DND-41 (cell line): ENCODE measurements at regions not wholly inside any gene's neighbourhood (a gene's known extent, or its start where the extent isn't known, plus 50 kb on each side); places are given as distances from the start of the nearest gene placed in this dataset.
"Not testable (repeated sequence)": the region's sequence is repeated elsewhere in the genome, so short reads cannot be mapped to it uniquely, and the experiment has no call there.

ENCODE experiments used
- ATAC-seq: fragments of 200-7000 bp; cut with Tn5 transposase; 3 replicates; pipeline ENCODE4 v1.9.1; 2021; ENCODE audit warnings: low read depth; ENCODE audit not compliant: insufficient read depth
- DNase-seq: peaks from one replicate; pipeline ENCODE4 v3.0.0-alpha.2; 2020
- H2AFZ ChIP-seq: 2 replicates; pipeline ENCODE4 v1.6.0; 2012; ENCODE audit warnings: low read depth, low read length
- H3K27ac ChIP-seq: 2 replicates; pipeline ENCODE4 v1.5.1; 2012; ENCODE audit warnings: low read length, inconsistent platforms
- H3K27me3 ChIP-seq: fragments of 200-600 bp; sonication (generic); 2 replicates; pipeline ENCODE4 v1.6.0; 2012; ENCODE audit warnings: low read length, mild to moderate bottlenecking, inconsistent platforms; ENCODE audit not compliant: insufficient read depth, poor library complexity
- H3K36me3 ChIP-seq: 2 replicates; pipeline ENCODE4 v1.5.1; 2012; ENCODE audit warnings: low read length, inconsistent platforms; ENCODE audit not compliant: insufficient read depth
- H3K4me1 ChIP-seq: 2 replicates; pipeline ENCODE4 v1.5.1; 2012; ENCODE audit warnings: mild to moderate bottlenecking, low read length; ENCODE audit not compliant: insufficient read depth
- H3K4me2 ChIP-seq: 2 replicates; pipeline ENCODE4 v1.6.0; 2012; ENCODE audit warnings: mild to moderate bottlenecking, moderate library complexity, low read length, inconsistent platforms; ENCODE audit not compliant: insufficient read depth
- H3K4me3 ChIP-seq, 2 experiments: fragments of 200-600 bp in 1 of 2; shearing (Covaris generic) in 1 of 2; 2 replicates each; pipeline ENCODE4 v1.5.1; 2012 to 2016; ENCODE audit warnings: inconsistent platforms in 2 of 2, low read length in 2 of 2, mild to moderate bottlenecking in 2 of 2, low read depth in 1 of 2, moderate library complexity in 1 of 2
- H3K79me2 ChIP-seq: 2 replicates; pipeline ENCODE4 v1.6.0; 2012; ENCODE audit warnings: low read length, inconsistent platforms; ENCODE audit not compliant: insufficient read depth
- H3K9ac ChIP-seq: 2 replicates; pipeline ENCODE4 v1.6.0; 2012; ENCODE audit warnings: low read depth, mild to moderate bottlenecking, inconsistent platforms, low read length, moderate library complexity
- H3K9me3 ChIP-seq: 2 replicates; pipeline ENCODE4 v1.5.1; 2012; ENCODE audit warnings: low read length, moderate library complexity, mild to moderate bottlenecking, inconsistent platforms; ENCODE audit not compliant: insufficient read depth, severe bottlenecking
- H4K20me1 ChIP-seq: 2 replicates; pipeline ENCODE4 v1.6.0; 2012; ENCODE audit warnings: low read length; ENCODE audit not compliant: insufficient read depth
- EZH2 ChIP-seq: IDR thresholded peaks from 3 replicates; pipeline ENCODE4 v1.6.1; 2012; ENCODE audit warnings: borderline replicate concordance, low read depth, mild to moderate bottlenecking, moderate library complexity, low read length, inconsistent platforms; ENCODE audit not compliant: severe bottlenecking
- TF ChIP-seq, protein P1 (sequence below): IDR thresholded peaks from 2 replicates; pipeline ENCODE4 v1.5.1; 2012; ENCODE audit warnings: borderline replicate concordance, low read length, moderate library complexity, mild to moderate bottlenecking; ENCODE audit not compliant: poor library complexity, severe bottlenecking; ENCODE audit errors: extremely low read depth

DNA sequence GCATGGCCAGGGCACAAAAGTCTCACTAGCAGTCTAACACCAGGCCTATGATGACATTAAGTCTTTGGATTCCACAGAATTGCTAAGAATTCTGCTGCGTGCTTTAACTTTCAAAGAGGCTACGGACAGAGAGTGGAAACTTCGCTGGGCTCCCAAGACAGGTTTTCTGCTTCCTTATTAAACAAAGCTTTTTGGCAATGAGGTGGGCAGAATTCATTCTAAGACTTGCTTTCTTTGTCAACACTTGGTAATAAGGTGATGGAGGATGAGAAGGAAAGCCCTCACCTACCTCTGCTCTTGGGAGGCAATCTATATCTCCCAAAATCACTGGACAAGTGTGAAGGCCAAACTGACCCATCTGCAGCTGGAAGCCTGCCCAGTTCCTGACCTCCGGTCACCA is 231.9 kb downstream of the ATPSCKMT start:
- Histone ChIP-seq H3K9ac (no peak overlapping the region), H3K36me3 (no peaks in the 10 kb centered on the region), H3K9me3 (no peaks in the 10 kb centered on the region), H2AFZ (no peak overlapping the region), H3K27me3 (no peaks in the 10 kb centered on the region), H3K27ac (no peak overlapping the region), H3K79me2 (no peaks in the 10 kb centered on the region), H3K4me3 (no peak overlapping the region), H4K20me1 (no peaks in the 10 kb centered on the region), H3K4me2 (no peak overlapping the region), H3K4me1 (no peaks in the 10 kb centered on the region)
- no peak for TF ChIP-seq EZH2
- TF ChIP-seq, protein P1, sequence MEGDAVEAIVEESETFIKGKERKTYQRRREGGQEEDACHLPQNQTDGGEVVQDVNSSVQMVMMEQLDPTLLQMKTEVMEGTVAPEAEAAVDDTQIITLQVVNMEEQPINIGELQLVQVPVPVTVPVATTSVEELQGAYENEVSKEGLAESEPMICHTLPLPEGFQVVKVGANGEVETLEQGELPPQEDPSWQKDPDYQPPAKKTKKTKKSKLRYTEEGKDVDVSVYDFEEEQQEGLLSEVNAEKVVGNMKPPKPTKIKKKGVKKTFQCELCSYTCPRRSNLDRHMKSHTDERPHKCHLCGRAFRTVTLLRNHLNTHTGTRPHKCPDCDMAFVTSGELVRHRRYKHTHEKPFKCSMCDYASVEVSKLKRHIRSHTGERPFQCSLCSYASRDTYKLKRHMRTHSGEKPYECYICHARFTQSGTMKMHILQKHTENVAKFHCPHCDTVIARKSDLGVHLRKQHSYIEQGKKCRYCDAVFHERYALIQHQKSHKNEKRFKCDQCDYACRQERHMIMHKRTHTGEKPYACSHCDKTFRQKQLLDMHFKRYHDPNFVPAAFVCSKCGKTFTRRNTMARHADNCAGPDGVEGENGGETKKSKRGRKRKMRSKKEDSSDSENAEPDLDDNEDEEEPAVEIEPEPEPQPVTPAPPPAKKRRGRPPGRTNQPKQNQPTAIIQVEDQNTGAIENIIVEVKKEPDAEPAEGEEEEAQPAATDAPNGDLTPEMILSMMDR, result no peak
- ATAC-seq, result no peak
- DNase-seq, result no peak

DNA sequence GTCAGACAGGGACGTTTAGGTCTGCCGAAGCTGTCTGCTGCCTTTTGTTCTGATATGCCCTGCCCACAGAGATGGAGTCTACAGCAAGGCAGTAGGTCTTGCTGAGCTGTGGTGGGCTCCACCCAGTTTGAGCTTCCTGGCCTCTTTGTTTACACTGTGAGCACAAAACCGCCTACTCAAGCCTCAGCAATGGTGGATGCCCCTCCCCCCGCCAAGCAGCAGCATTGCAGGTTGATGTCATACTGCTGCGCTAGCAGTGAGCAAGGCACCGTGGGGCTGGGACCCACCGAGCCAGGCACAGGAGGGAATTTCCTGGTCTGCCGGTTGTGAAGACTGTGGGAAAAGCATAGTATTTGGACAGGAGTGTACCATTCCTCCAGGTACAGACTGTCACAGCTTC is 233.1 kb downstream of the ATPSCKMT start:
- DNase-seq, H3K4me3 ChIP-seq, H3K9ac ChIP-seq, H2AFZ ChIP-seq, H3K4me2 ChIP-seq, H3K4me1 ChIP-seq, H3K27ac ChIP-seq, H3K79me2 ChIP-seq, H4K20me1 ChIP-seq, H3K36me3 ChIP-seq, H3K27me3 ChIP-seq, ATAC-seq, H3K9me3 ChIP-seq: not testable (repeated sequence)

DNA sequence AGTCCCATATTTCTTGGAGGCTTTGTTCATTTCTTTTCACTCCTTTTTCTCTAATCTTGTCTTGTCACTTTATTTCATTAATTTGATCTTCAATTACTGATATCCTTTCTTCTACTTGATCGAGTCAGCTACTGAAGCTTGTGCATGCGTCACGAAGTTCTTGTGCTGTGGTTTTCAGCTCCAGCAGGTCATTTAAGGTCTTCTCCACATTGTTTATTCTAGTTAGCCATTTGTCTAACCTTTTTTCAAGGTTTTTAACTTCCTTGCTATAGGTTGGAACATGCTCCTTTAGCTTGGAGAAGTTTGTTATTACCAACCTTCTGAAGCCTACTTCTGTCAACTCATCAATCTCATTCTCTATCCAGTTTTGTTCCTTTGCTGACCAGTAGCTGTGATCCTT is 234.0 kb downstream of the ATPSCKMT start:
- H3K4me1 ChIP-seq, H3K4me3 ChIP-seq, H3K9ac ChIP-seq, H3K4me2 ChIP-seq, H3K27me3 ChIP-seq, H3K9me3 ChIP-seq, ATAC-seq, H3K79me2 ChIP-seq, H4K20me1 ChIP-seq, H2AFZ ChIP-seq, DNase-seq, H3K36me3 ChIP-seq, H3K27ac ChIP-seq: not testable (repeated sequence)

DNA sequence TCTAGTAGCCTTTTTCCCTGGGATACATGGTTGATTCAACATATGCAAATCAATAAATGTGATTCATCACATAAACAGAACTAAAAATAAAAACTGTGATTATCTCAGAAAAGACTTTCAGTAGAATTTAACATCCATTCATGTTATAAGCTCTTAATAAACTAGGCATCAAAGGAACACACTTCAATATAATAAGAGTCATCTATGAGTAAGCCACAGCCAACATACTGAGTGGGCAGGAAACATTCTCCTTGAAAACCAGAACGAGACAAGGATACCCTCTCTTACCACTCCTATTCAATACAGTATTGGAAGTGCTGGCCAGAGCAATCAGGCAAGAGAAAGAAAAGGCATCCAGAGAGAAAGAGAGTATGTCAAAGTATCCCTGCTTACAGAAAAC is 239.9 kb downstream of the ATPSCKMT start:
- no peaks in the 10 kb centered on the region for H3K27me3 ChIP-seq
- H3K36me3 ChIP-seq, result no peaks in the 10 kb centered on the region
- H3K9ac ChIP-seq, result no peak overlapping the region
- no peaks in the 10 kb centered on the region for H4K20me1 ChIP-seq
- no peaks in the 10 kb centered on the region for H3K9me3 ChIP-seq
- H3K4me1 ChIP-seq, result no peaks in the 10 kb centered on the region
- TF ChIP-seq, protein P1, result no peak
- TF ChIP-seq EZH2, result no peak
- H3K4me3 ChIP-seq, result no peak overlapping the region
- DNase-seq (no peak), ATAC-seq (no peak)
- H3K79me2 ChIP-seq, result no peaks in the 10 kb centered on the region
- H3K4me2 ChIP-seq, result no peak overlapping the region
- no peak overlapping the region for H2AFZ ChIP-seq
- no peak overlapping the region for H3K27ac ChIP-seq

DNA sequence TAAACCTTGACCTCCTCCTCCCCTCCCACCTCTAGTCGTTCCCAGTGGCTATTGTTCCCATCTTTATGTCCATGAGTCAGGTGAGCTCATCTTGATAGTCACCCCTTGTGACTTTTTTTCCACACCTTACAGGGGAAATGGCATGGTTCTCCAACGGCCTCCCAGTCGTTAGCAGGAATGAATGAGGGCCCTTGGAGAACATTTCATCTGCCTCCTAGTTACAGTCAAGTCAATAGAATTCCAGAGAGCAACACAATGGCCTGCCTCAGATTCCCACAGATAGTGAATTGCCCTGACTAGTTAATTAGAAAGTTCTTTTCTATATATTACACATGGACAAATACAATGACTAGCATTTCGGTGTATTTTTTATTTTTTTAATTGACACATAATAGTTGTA is 262.6 kb downstream of the ATPSCKMT start:
- H3K4me3 ChIP-seq, result no peak overlapping the region
- H3K4me2 ChIP-seq, result no peak overlapping the region
- no peaks in the 10 kb centered on the region for H3K79me2 ChIP-seq
- H3K9me3 ChIP-seq, result peaks cover 10% of the 10 kb centered on the region
- TF ChIP-seq EZH2, result no peak
- TF ChIP-seq, protein P1, result no peak
- H3K9ac ChIP-seq, result no peak overlapping the region
- H2AFZ ChIP-seq, result no peak overlapping the region
- no peaks in the 10 kb centered on the region for H3K27me3 ChIP-seq
- ATAC-seq, result no peak
- H4K20me1 ChIP-seq, result no peaks in the 10 kb centered on the region
- H3K4me1 ChIP-seq, result no peaks in the 10 kb centered on the region
- DNase-seq, result no peak
- no peak overlapping the region for H3K27ac ChIP-seq
- H3K36me3 ChIP-seq, result no peaks in the 10 kb centered on the region
